ENCODE measurements at regions not wholly inside any gene's neighbourhood (a gene's known extent, or its start where the extent isn't known, plus 50 kb on each side); places are given as distances from the start of the nearest gene placed in this dataset.

DNA sequence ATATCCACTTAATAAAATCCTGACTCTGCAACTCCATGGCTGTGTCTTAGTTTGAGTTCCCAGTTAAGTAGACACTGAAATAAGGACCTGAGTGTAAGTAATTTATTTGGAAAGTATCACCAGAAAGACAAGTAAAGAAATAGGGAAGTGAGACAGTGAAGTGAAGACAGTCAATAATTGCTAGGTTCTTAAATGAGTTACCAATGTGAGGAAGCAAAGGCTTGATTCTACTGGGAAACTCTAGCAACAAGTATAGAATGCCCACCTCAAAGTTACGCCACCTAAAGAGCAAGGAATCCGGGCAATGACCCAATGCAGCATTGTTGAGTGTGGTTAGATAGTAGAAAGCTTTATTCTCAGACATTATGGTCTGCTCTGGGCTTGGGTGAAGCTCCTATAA, 383.9 kb downstream of the TLR4 start:
- DNase-seq: no peak

- DNase-seq: peak; percentile 27
These were observed 387.0 kb downstream of the TLR4 start for GRCh38 chr9:118091226-118091625.

DNA sequence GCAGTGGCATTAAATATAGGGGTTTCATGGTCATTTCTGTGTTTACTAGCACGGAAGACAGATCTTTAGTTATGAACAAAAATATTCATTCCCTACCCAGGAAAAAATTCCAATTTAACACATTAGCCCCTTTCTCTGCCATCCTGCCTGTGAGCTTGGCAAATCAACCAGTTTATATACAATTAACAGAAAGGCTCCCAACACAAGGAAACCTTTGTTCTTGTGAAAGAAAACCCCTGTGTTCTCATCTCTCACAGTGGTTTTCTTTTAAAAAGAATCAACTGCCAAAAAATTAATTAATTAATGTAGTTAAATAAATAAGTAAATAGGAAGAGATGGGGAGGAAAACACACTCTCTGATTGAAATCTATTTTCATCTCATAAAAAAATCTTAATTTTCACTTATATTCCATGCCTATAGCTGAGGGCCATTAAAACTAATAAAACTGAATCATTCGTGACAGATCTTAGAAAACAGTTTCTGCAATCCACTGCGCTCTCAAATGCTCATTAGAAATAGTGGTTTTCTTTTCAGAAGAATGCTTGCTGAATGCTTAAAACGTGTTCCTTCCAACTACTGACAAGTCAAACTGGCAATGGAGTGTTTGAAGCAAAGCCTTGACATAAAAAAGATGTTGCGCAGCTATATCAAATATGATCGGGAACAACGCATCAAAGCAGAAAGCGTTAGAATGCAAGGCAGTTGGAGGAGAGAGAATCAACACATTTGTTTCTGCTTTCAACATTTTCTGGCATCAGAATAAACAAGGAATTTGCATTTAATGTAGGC, 387.7 kb downstream of the TLR4 start:
- peak; percentile 71 for DNase-seq

DNA sequence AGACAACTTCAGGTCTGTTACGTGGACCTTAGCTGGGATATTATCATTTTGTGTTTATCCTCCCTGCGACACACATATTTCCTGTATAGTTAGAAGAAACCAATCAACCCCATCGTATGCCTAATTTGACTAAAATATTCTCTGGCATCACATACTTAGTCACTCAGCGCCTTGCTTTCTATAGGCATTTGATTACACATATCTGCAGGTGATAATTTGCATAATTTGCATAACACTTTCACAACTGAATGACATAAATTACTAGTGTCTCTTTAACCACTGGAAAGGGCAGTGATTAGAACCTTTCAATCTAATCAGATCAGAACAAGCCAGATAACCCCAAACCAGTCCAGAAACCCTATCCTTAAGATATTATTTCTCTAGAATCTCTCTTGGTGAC, 390.2 kb downstream of the TLR4 start:
- no peak for DNase-seq

DNA sequence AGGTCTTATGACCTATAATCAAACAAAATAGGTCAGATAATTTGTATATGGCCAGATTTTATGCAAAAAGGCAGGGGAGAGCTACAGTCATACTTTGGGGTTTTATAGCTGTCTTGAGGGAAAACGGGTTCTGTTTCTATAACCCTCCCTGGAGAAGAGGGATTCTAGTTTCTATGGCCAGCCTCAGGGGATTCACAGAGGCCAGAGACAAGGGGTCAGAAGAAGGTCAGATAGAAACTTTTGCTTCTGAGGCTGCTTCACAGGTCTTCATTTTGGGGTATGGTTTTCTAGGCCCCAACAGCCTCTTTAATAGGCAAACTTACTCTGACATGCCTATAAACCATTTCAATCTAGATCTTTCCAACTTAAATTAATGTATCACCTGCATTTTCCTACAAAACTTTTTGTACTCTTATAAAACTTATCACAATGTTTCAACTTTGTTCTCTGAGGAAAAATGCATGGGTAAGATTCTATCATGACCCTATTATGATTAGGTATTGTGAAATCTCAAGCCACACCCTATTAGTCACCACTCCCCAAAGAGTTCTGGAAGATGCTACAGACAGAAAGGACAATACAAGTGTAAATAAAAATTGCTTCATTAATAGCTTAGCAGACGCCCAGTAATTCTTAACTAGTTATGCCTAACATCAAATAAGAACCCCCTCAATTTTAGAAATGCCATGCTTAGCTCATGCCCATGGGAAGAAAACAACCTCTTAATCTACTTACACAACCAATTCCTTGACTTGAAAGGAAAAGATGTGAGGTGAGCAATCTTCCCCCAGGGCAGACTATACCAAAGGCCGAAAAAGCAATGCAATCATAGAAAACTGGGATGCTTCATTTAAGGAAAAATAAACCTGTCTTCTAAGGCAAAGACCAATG, 396.6 kb downstream of the TLR4 start:
- DNase-seq: no peak

DNA sequence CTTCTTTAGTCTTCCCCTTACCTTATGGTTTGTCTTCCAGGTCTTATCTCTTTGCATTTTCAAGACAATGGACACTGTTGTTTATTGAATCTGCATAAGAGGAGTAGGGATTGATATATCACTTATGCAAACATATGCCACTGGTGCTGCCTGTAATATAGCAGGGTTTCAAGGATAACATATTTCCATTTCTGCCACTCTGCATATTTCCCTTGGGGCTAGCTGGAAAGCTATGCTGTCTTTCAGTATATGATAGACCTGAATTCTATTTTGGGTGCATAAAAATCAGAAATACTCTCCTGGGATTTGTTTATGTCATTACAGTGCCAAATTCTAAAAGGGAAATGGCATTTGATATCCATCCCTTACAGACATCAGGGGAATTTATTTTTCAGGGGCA, 400.2 kb downstream of the TLR4 start:
- DNase-seq: no peak

DNA sequence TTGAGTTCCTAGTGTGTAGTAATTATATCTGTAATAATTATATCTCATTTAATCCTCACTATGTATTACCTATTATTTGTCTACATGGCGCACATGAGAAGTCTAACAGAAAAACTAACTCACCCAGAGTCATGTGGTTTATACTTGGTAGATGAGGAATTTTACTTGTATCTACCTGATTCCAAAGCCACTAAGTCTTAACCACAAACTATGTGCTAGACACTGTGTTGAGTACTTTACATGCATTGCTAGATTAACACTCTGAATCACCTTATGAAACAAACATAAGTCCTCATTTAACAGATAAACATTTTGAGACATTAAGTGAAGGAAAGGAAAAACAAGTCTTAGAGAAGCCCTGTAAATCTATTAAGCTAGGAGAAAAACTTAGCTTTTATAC, 404.8 kb downstream of the TLR4 start:
- DNase-seq: no peak

DNA sequence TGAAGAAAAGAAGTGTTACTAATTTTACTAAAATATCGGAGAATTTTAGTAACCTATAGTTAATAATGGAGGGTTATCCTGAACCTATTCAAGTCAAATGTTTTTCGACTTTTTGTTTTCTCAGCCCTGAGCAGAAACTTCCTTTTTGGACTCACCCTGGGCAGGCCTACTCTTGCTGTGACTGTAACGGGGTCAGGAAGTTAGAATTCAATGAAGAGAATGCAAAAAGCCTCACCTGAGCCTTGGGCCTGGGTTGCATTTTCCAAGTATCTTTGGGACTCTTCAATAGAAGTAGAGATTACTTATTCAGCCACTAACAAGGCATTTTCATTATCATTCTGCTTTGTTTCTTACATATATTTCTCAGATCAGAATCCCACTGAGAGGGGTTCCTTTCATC, 405.3 kb downstream of the TLR4 start:
- DNase-seq: no peak

DNA sequence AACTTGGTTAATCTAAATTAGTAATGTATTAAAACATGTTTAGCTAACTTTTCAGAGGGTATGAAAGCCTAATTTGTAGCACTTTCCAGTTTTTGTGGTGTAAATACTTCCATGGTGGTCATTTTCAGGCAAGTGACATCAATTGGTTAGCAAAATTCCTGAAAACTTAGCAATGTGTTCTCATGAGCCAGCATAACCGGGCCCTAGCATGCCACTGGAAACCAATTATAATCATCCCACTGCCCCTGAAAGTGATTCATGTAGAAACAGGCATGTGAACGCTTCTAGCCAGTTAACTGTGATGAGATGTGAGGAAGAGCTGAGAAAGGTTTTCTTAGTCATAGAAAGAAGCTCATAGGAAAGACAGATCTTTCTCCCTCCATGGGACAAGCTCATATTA, 417.2 kb downstream of the TLR4 start:
- no peak for DNase-seq

GRCh38 chr9:118128313-118128712, 424.1 kb downstream of the TLR4 start:
- no peak for DNase-seq

DNA sequence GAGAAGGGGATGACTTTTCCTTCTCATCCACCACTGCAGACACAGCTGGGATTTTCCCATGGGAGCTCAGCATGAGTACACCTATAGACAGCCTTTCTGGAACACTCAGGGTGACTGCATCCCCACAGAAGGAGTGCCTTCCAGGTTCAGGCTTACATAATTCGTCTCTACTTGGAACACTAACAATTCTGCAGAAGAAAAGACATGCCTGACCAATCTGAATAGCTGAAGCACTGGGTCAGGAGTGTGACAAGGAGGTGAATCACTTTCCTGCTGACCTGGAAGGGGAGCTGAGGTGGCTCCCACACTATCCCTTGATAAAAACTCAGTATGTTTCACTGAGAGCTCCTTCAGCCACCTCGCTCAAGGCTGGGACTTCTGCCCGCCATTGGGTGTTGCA, 425.3 kb downstream of the TLR4 start:
- no peak for DNase-seq

- no peak for DNase-seq
These were observed 444.8 kb downstream of the TLR4 start for GRCh38 chr9:118148990-118149389.

DNA sequence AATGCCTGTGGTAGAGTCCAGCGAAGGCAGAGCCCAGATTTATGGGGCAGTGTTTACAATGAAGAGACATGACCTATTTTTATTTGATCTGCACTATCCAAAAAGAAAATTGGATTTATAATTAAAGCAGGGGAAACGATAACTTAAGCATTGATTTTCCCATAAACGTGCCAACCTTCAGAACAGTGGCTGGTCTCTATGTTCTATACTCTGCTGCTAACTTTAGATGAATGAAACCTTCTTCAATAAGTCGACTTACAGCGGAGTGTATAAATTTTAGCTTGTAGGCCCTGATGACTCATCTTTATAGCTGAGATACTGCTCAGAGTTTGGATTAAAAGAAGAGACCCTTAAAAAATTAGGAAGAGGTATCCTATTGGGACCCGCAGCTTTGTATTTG, 452.6 kb downstream of the TLR4 start:
- no peak for DNase-seq

DNA sequence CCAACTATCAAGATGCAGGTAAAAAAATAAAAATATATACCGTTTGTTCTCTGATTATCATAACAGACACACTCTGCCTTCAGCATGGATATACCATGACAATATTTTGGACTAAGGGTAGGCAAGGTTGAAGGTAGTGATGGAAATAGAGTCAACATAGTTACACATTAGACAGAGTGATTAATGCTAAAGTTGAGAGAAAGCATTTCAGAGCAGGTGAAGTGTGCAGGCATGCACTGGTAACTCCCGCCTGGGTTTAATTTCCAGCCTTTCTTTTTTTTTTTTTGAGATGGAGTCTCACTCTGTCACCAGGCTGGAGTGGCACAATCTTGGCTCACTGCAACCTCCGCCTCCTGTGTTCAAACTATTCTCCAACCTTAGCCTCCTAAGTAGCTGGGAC, 458.5 kb downstream of the TLR4 start:
- no peak for DNase-seq

GRCh38 chr9:118163751-118164150, 459.5 kb downstream of the TLR4 start:
- no peak for DNase-seq

GRCh38 chr9:118165451-118165850, 461.2 kb downstream of the TLR4 start:
- DNase-seq: no peak

- peak; percentile 85 for DNase-seq
These were observed 466.1 kb downstream of the TLR4 start for GRCh38 chr9:118170032-118170955.

DNA sequence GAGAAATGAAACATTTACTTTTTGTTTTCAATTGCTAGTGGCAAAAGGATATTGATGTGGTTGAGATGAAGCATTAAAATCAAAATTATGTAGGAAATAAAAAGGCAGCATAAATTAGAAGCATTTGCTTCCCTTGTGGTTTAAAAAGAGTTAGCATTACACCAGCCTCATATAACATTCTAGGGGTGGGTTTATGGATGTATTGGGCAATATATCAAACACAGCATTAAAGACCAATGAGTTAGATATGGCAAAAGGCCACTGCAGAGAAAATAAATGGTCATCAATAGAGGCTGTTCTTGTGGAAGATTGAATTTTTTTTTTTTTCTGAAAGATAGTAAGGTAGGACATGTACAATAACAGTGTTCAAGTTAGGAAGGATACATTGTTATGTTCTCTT, 473.0 kb downstream of the TLR4 start:
- no peak for DNase-seq

- DNase-seq: no peak
These were observed 479.4 kb downstream of the TLR4 start for GRCh38 chr9:118183576-118183975.

DNA sequence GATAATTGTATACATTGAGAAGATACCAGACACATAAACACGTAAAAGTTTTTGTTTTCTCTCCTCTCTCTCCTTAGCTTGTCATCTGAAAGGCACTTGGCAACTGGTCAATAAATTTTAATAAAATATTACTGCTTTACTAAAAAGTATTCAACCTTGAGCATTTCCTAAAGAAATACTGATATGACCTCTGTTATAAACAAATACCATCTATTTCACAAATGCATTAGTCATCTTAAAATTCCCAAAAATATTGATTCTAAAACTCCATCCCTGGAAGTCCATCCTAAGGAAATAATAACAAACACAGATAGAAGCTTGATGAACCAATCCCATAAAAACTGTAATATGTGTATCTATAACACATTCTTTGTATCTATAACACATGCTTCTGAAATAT, 483.2 kb downstream of the TLR4 start:
- DNase-seq: no peak

GRCh38 chr9:118189615-118190014, 485.4 kb downstream of the TLR4 start:
- no peak for DNase-seq

DNA sequence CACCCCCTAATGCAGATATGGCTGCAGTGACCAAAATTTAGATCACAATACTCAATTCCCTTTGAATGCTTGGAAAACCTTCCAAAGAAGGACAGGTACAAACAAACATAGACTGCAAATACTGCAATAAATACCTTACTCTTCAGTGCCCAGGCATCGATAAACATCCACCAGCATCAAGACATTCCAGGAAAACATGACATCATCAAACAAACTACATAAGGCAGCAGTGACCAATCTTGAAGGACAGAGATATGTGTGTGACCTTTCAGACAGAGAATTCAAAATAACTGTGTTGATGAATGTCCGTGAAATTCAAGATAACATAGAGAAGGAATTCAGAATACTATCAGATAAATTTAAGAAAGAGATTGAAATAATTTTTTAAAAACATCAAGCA, 488.6 kb downstream of the TLR4 start:
- no peak for DNase-seq

GRCh38 chr9:118209343-118209742, 505.1 kb downstream of the TLR4 start:
- no peak for DNase-seq

All from midbrain (tissue), 1 donor.